MCF 10A (cell line): ENCODE measurements at regions not wholly inside any gene's neighbourhood (a gene's known extent, or its start where the extent isn't known, plus 50 kb on each side); places are given as distances from the start of the nearest gene placed in this dataset.

Experiments used
- BruUV-seq: library from RNA; stranded (reverse); fragments of 400-500 nt; replicated peaks from 2 replicates; lab custom pipeline; 2021; lab: Mats Ljungman, UMichigan
- CTCF ChIA-PET: fragments of 300-600 bp; sonication (Branson Sonifier 250); formaldehyde crosslinking; extraction: SDS; loops from one replicate; lab custom pipeline; 2021; ENCODE audit warnings: antibody characterized with exemption, inconsistent platforms; lab: Yijun Ruan, JAX
- POLR2A ChIA-PET: fragments of 300-600, 350-650 bp; sonication (Branson Sonifier 250); formaldehyde crosslinking; extraction: SDS; loops from one replicate; lab custom pipeline; 2020; ENCODE audit warnings: antibody characterized with exemption, inconsistent platforms; lab: Yijun Ruan, JAX
- DNase-seq: peaks from one replicate; pipeline ENCODE4 v3.0.0-alpha.2; 2018; ENCODE audit not compliant: unreplicated experiment
- H3K27ac Mint-ChIP-seq: one replicate; pipeline ENCODE4 v1.8.0; 2022; ENCODE audit warnings: mild to moderate bottlenecking, low read depth, mixed read lengths; ENCODE audit not compliant: unreplicated experiment
- H3K27me3 Mint-ChIP-seq: one replicate; pipeline ENCODE4 v1.8.0; 2022; ENCODE audit warnings: mixed read lengths; ENCODE audit not compliant: insufficient read depth, unreplicated experiment
- H3K36me3 Mint-ChIP-seq: one replicate; pipeline ENCODE4 v1.8.0; 2022; ENCODE audit warnings: mild to moderate bottlenecking, moderate library complexity, mixed read lengths; ENCODE audit not compliant: insufficient read depth, unreplicated experiment
- H3K4me1 Mint-ChIP-seq: one replicate; pipeline ENCODE4 v1.8.0; 2022; ENCODE audit warnings: mixed read lengths; ENCODE audit not compliant: insufficient read depth, unreplicated experiment
- H3K4me3 Mint-ChIP-seq: one replicate; pipeline ENCODE4 v1.8.0; 2022; ENCODE audit warnings: mild to moderate bottlenecking, moderate library complexity, mixed read lengths; ENCODE audit not compliant: unreplicated experiment
- H3K9me3 Mint-ChIP-seq: one replicate; pipeline ENCODE4 v1.8.0; 2022; ENCODE audit warnings: mixed read lengths; ENCODE audit not compliant: unreplicated experiment
- CTCF ChIP-seq: fragments of 200-600 bp; IDR thresholded peaks from one replicate; pipeline ENCODE4 v1.8.0; 2022; ENCODE audit warnings: antibody characterized with exemption, mild to moderate bottlenecking; ENCODE audit not compliant: unreplicated experiment
- intact Hi-C: fragments of 100-400 bp; cut with micrococcal nuclease; formaldehyde crosslinking; loops from 2 replicates; pipeline ENCODE4 v1.14.1; 2022

- no peaks in the 10 kb centered on the region for H3K9me3 Mint-ChIP-seq
- H3K4me1 Mint-ChIP-seq, result no peaks in the 10 kb centered on the region
- no peak overlapping the region for H3K27ac Mint-ChIP-seq
- ChIA-PET POLR2A (no interaction called here), CTCF (no interaction called here)
- intact Hi-C loops, result no loop called here
- DNase-seq, result no peak
- H3K27me3 Mint-ChIP-seq, result no peaks in the 10 kb centered on the region
- BruUV-seq, result no TSS peak
- H3K36me3 Mint-ChIP-seq, result no peaks in the 10 kb centered on the region
- no peak overlapping the region for H3K4me3 Mint-ChIP-seq
- TF ChIP-seq CTCF, result no peak
Observed at GRCh38 chr4:129531253-129531652, 435.3 kb downstream of the C4orf33 start.

GRCh38 chr4:129532573-129532972 is 436.6 kb downstream of the C4orf33 start:
- Mint-ChIP-seq H3K27ac (no peak overlapping the region), H3K4me3 (no peak overlapping the region), H3K4me1 (no peaks in the 10 kb centered on the region), H3K36me3 (no peaks in the 10 kb centered on the region), H3K9me3 (no peaks in the 10 kb centered on the region), H3K27me3 (no peaks in the 10 kb centered on the region)
- no TSS peak for BruUV-seq
- ChIA-PET CTCF (interaction anchor here (0.6 to 2.8 kb wide), 5 partner anchors 108 to 791 kb away, joined by 3 to 16 read pairs (median 4); no protein-coding TSS in a partner anchor), POLR2A (no interaction called here)
- TF ChIP-seq CTCF, result no peak
- DNase-seq, result no peak
- intact Hi-C loops, result no loop called here

- CTCF ChIA-PET, result interaction anchor here (0.6 kb wide), 1 partner anchor 714 kb away, joined by 3 read pairs; no protein-coding TSS in a partner anchor
- Mint-ChIP-seq H3K4me3 (no peak overlapping the region), H3K27me3 (no peaks in the 10 kb centered on the region), H3K36me3 (no peaks in the 10 kb centered on the region), H3K27ac (no peak overlapping the region), H3K4me1 (peaks cover 6% of the 10 kb centered on the region), H3K9me3 (peaks cover 8% of the 10 kb centered on the region)
- DNase-seq, result no peak
- no TSS peak for BruUV-seq
- intact Hi-C loops, result no loop called here
- POLR2A ChIA-PET, result no interaction called here
- no peak for TF ChIP-seq CTCF
Observed at GRCh38 chr4:129543299-129543698, 447.3 kb downstream of the C4orf33 start.

GRCh38 chr4:129545599-129546278 is 449.8 kb downstream of the C4orf33 start:
- TF ChIP-seq CTCF, result no peak
- peak overlapping the region; percentile 7 for H3K4me3 Mint-ChIP-seq
- peak; percentile 97 for DNase-seq
- H3K9me3 Mint-ChIP-seq, result peaks cover 8% of the 10 kb centered on the region
- peaks cover 6% of the 10 kb centered on the region for H3K4me1 Mint-ChIP-seq
- H3K27ac Mint-ChIP-seq, result peak overlapping the region; percentile 61
- CTCF ChIA-PET, result interaction anchor here (0.6 to 1.4 kb wide), 3 partner anchors 9 to 96 kb away, joined by 3 to 9 read pairs (median 3); no protein-coding TSS in a partner anchor
- intact Hi-C loops, result no loop called here
- H3K27me3 Mint-ChIP-seq, result no peaks in the 10 kb centered on the region
- no peaks in the 10 kb centered on the region for H3K36me3 Mint-ChIP-seq
- POLR2A ChIA-PET, result interaction anchor here (0.7 kb wide), 1 partner anchor 96 kb away, joined by 3 read pairs; no protein-coding TSS in a partner anchor
- no TSS peak for BruUV-seq
